ENCODE measurements at regions not wholly inside any gene's neighbourhood (a gene's known extent, or its start where the extent isn't known, plus 50 kb on each side); places are given as distances from the start of the nearest gene placed in this dataset.

DNA sequence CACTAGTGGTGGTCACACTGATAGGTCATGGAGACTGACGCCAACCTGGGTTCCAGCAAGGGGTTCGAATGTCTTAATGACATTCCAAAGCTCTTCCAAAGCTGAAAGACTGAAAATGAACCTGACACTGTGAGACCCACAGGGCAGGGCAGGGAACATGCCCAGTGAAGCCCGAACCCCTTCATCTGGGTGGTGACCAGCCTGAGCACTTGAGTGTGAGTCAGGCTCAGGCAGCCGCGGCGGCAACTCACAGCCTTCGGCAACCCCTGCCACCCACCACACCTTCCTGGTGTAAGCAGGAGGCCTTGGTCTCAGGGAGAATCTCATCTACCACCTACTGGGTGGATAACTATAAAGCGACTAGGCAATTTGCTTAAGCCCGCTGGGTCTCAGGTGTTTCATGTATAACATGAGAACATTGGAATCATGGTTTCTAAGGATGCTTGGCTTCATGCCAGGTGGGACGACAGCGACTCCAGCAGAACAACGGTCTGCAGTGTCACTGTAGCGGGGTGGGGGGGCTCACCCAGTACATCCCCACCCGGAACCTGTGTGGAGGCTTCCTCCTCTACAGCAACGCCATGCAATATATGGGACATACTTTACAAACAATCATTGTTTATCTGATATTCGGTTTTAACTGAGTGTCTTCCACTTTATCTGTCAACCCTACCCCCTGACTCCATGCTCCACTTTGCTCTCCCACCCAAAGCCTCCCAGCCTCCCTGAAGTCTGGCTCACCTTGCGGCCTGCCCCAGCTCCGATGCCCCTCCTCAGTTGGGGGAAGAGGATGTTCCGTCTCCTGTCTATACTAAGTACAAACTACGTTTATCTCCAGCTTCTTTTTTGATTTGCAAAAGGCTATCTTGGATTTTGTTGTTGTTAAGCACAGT, 125.0 kb upstream of the MEF2A start:
- Histone ChIP-seq H3K4me2 (ENCODE audit: low read depth, low read length, poor library complexity, severe bottlenecking) (no peak overlapping the region), H3K9me2 (replicated peaks; ENCODE audit: low read depth, low read length) (no peaks in the 10 kb centered on the region), H3F3A (ENCODE audit: low read depth) (no peaks in the 10 kb centered on the region), H3K4me1 (ENCODE audit: insufficient read depth, low read length, poor library complexity, severe bottlenecking) (peaks cover 11% of the 10 kb centered on the region), H3K4me3 (ENCODE audit: low read length, poor library complexity, severe bottlenecking) (no peak overlapping the region), H3K36me3 (ENCODE audit: insufficient read depth, low read length) (no peaks in the 10 kb centered on the region), H2AFZ (ENCODE audit: low read length) (no peak overlapping the region), H3K79me2 (ENCODE audit: insufficient read depth, low read length) (no peaks in the 10 kb centered on the region), H3K9me3 (ENCODE audit: insufficient read depth, low read depth, low read length) (no peaks in the 10 kb centered on the region), H3K27me3 (ENCODE audit: insufficient read depth, low read length, poor library complexity, severe bottlenecking) (no peaks in the 10 kb centered on the region), H3K9ac (ENCODE audit: low read depth, low read length, poor library complexity, severe bottlenecking) (no peak overlapping the region), H4K20me1 (ENCODE audit: insufficient read depth, low read length, poor library complexity, severe bottlenecking) (no peaks in the 10 kb centered on the region)
- no peak for TF ChIP-seq EZH2phosphoT487 (IDR thresholded peaks at IDR 0.05; ENCODE audit: borderline replicate concordance)
- TF ChIP-seq, protein P1, sequence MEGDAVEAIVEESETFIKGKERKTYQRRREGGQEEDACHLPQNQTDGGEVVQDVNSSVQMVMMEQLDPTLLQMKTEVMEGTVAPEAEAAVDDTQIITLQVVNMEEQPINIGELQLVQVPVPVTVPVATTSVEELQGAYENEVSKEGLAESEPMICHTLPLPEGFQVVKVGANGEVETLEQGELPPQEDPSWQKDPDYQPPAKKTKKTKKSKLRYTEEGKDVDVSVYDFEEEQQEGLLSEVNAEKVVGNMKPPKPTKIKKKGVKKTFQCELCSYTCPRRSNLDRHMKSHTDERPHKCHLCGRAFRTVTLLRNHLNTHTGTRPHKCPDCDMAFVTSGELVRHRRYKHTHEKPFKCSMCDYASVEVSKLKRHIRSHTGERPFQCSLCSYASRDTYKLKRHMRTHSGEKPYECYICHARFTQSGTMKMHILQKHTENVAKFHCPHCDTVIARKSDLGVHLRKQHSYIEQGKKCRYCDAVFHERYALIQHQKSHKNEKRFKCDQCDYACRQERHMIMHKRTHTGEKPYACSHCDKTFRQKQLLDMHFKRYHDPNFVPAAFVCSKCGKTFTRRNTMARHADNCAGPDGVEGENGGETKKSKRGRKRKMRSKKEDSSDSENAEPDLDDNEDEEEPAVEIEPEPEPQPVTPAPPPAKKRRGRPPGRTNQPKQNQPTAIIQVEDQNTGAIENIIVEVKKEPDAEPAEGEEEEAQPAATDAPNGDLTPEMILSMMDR (conservative IDR thresholded peaks at IDR 0.05; ENCODE audit: low read length): no peak

- TF ChIP-seq EZH2phosphoT487 (IDR thresholded peaks at IDR 0.05; ENCODE audit: borderline replicate concordance): no peak
- TF ChIP-seq, protein P1 (conservative IDR thresholded peaks at IDR 0.05; ENCODE audit: low read length): no peak
- Histone ChIP-seq H3K4me2 (ENCODE audit: low read depth, low read length, poor library complexity, severe bottlenecking) (no peak overlapping the region), H3K9ac (ENCODE audit: low read depth, low read length, poor library complexity, severe bottlenecking) (no peak overlapping the region), H2AFZ (ENCODE audit: low read length) (no peak overlapping the region), H3K4me3 (ENCODE audit: low read length, poor library complexity, severe bottlenecking) (no peak overlapping the region), H3K9me3 (ENCODE audit: insufficient read depth, low read depth, low read length) (no peaks in the 10 kb centered on the region), H3K4me1 (ENCODE audit: insufficient read depth, low read length, poor library complexity, severe bottlenecking) (peaks cover 11% of the 10 kb centered on the region), H4K20me1 (ENCODE audit: insufficient read depth, low read length, poor library complexity, severe bottlenecking) (no peaks in the 10 kb centered on the region), H3K79me2 (ENCODE audit: insufficient read depth, low read length) (no peaks in the 10 kb centered on the region), H3K9me2 (replicated peaks; ENCODE audit: low read depth, low read length) (no peaks in the 10 kb centered on the region), H3K36me3 (ENCODE audit: insufficient read depth, low read length) (no peaks in the 10 kb centered on the region), H3K27me3 (ENCODE audit: insufficient read depth, low read length, poor library complexity, severe bottlenecking) (no peaks in the 10 kb centered on the region), H3F3A (ENCODE audit: low read depth) (no peaks in the 10 kb centered on the region)
Measured at GRCh38 chr15:99441444-99441800, 124.4 kb upstream of the MEF2A start.

- Histone ChIP-seq H3K27me3 (ENCODE audit: insufficient read depth, low read length, poor library complexity, severe bottlenecking) (no peaks in the 10 kb centered on the region), H3K9ac (ENCODE audit: low read depth, low read length, poor library complexity, severe bottlenecking) (no peak overlapping the region), H3K4me3 (ENCODE audit: low read length, poor library complexity, severe bottlenecking) (no peak overlapping the region), H3K36me3 (ENCODE audit: insufficient read depth, low read length) (no peaks in the 10 kb centered on the region), H3K4me1 (ENCODE audit: insufficient read depth, low read length, poor library complexity, severe bottlenecking) (peaks cover 11% of the 10 kb centered on the region), H3K4me2 (ENCODE audit: low read depth, low read length, poor library complexity, severe bottlenecking) (no peak overlapping the region), H3K9me2 (replicated peaks; ENCODE audit: low read depth, low read length) (no peaks in the 10 kb centered on the region), H3K9me3 (ENCODE audit: insufficient read depth, low read depth, low read length) (no peaks in the 10 kb centered on the region), H3K79me2 (ENCODE audit: insufficient read depth, low read length) (no peaks in the 10 kb centered on the region), H2AFZ (ENCODE audit: low read length) (no peak overlapping the region), H4K20me1 (ENCODE audit: insufficient read depth, low read length, poor library complexity, severe bottlenecking) (no peaks in the 10 kb centered on the region), H3F3A (ENCODE audit: low read depth) (no peaks in the 10 kb centered on the region)
- TF ChIP-seq, protein P1 (conservative IDR thresholded peaks at IDR 0.05; ENCODE audit: low read length): no peak
- no peak for TF ChIP-seq EZH2phosphoT487 (IDR thresholded peaks at IDR 0.05; ENCODE audit: borderline replicate concordance)
Measured at GRCh38 chr15:99441871-99442251, 123.9 kb upstream of the MEF2A start.
